GM12801 (cell line): ENCODE measurements at regions not wholly inside any gene's neighbourhood (a gene's known extent, or its start where the extent isn't known, plus 50 kb on each side); places are given as distances from the start of the nearest gene placed in this dataset.

Experiments
- TF ChIP-seq, protein P1 (sequence below): IDR thresholded peaks from one replicate; pipeline ENCODE4 v1.5.1; 2011; ENCODE audit warnings: control low read depth; ENCODE audit not compliant: insufficient read length; ENCODE audit errors: extremely low read depth

DNA sequence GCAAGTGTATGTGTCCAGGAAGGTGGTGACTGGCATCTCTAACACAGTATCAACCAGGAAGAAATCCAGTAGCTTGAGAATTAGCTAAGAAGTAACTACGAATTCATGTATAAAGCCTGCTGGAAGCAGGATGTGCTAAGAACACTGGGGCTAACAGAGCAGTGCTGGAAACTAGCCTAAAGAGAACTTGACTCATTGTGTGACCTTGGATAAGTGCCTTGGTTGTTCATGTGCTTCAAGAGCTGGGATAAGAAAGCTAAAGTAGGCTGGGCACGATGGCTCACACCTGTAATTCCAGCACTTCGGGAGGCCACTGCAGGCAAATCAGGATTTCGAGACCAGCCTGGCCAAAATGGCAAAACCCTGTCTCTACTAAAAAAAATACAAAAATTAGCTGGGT lies 186.9 kb downstream of the RRAGC start:
- TF ChIP-seq, protein P1, sequence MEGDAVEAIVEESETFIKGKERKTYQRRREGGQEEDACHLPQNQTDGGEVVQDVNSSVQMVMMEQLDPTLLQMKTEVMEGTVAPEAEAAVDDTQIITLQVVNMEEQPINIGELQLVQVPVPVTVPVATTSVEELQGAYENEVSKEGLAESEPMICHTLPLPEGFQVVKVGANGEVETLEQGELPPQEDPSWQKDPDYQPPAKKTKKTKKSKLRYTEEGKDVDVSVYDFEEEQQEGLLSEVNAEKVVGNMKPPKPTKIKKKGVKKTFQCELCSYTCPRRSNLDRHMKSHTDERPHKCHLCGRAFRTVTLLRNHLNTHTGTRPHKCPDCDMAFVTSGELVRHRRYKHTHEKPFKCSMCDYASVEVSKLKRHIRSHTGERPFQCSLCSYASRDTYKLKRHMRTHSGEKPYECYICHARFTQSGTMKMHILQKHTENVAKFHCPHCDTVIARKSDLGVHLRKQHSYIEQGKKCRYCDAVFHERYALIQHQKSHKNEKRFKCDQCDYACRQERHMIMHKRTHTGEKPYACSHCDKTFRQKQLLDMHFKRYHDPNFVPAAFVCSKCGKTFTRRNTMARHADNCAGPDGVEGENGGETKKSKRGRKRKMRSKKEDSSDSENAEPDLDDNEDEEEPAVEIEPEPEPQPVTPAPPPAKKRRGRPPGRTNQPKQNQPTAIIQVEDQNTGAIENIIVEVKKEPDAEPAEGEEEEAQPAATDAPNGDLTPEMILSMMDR, result no peak

DNA sequence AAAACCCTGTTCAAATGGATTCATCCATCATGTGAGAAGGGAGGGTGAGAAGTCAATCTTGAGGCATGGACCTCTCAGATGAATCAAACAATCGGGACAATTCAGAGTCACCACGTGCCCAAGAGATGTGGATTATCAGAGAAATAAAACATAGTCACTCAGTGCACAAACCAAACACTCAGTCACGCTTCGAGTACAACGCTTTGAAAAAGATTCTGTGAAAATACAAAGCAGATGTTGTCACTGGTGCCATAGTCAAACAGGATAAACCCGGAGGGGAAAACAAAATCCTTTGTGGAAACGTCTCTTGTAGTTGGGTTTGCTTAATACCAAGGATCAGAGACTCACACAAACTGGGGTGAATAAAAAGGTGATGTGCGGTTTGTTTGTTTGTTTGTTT lies 188.4 kb downstream of the RRAGC start:
- TF ChIP-seq, protein P1, result no peak

DNA sequence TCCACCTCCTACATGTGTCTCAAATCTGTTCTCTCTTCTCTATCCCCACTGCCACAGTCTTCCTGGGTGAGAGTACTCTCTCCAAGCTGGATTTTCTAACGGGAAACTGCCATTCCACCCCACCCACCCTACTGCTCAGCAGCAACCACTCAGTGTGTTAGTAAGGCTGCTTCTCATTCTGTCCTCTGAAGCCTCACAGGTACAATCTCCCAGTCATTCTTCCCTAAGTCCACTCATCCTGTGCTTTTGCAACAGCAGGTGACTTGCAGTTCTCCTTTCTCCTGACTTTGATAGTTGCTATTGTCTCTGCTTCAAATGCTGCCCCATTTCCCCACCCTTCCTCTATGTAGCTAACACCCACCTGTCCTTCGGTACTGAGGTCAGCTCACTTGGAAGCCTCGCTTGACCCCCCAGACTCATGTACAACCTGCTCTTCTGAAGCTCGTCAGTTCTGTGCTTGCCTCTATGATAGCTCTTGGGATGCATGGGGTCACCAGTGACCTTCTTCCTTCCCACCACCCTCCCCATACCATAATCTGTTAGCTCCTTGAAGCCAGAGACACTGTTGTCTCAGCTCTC lies 188.9 kb downstream of the RRAGC start:
- TF ChIP-seq, protein P1, result no peak

DNA sequence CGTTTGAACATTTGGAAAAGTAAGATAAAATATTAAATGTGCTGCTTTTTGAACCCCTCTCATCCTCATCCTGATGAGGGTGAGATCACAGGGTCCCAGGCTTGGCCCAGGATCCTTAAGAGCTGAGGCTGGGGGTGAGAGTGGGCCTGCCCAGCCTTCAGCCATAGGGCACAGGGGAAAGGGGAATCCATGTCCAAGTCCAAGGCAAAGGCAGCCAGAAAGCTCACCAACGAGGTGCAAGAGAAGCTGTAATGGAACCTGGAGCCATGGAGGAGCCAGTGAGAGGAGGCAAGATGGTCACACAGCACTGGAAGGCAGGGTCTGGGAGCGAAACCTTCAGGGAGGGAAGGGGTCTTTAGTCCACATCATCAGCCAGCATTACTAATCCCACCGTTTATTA lies 191.9 kb downstream of the RRAGC start:
- TF ChIP-seq, protein P1, result no peak

DNA sequence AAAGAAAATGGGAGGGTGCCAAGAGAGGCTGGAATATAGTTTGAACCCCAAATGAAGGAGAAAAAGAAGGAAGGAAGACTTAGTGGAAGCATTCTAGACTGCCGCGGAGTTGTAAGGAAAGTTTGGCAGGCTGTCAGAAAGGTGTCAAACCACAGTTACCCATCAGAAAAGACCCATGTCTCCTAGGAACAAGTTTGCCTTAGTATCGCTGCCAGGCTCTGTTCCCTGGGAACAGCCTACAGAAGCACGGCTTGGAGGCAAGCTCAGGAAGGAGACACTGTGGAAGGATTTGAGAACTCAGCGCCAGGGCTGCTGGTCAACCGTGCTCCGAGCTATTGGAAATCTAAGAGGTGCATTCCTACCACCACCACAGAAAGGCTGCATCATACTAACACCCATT lies 197.4 kb downstream of the RRAGC start:
- TF ChIP-seq, protein P1, result no peak

DNA sequence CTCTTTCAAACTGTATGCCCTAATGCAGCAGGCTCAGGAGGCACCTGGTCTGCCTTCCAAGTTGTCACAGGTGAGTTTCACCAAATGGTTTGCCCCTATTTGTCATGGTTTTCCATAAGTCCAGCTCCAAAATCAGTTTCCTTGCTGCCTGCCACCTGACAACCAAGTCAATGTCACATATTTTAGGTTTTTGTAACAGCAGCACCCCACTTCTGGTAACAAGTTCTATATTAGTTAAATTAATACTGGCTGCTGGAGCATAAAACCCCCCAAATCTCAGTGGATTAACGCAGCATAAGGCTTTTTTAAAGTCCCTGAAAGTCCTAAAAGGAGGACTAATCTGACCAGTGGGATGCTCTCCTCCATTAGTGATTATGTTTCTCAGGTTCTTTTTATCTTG lies 200.7 kb downstream of the RRAGC start:
- TF ChIP-seq, protein P1, result no peak

DNA sequence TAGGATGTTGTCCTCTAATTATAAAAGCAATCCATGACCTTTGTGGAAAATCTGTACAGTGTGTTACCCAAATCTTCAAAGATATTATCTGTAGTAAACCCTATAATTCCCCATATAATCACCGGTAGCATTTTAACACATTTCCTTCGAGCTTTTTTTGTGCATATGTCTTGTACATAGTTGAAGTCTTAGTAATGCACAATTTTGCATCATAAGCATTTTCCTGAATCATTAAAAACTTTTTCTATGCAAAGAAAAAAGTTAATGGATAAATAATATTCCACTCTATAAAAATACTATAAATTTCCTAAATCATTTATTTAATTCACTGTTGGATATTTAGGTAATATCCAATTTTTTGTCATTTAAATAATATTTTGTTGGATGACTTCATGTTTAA lies 201.7 kb downstream of the RRAGC start:
- TF ChIP-seq, protein P1, result no peak
